Sigmoid colon (tissue), 3 donors: ENCODE measurements at regions not wholly inside any gene's neighbourhood (a gene's known extent, or its start where the extent isn't known, plus 50 kb on each side); places are given as distances from the start of the nearest gene placed in this dataset.

ENCODE experiments used
- CTCF ChIP-seq, 4 experiments: fragments of 450-650 bp in 3 of 4; fragments of 200-600 bp in 1 of 4; IDR thresholded peaks; one replicate each; pipeline ENCODE4 v1.5.1; 2016 to 2019; ENCODE audit warnings: antibody characterized with exemption in 4 of 4, mild to moderate bottlenecking in 3 of 4, moderate library complexity in 2 of 4
- POLR2A ChIP-seq, 2 donors: fragments of 450-650 bp; IDR thresholded peaks; one replicate each; pipeline ENCODE4 v1.6.1; 2016; ENCODE audit warnings: antibody characterized with exemption in 2 of 2, mild to moderate bottlenecking in 2 of 2, moderate library complexity in 2 of 2

- TF ChIP-seq CTCF (IDR thresholded peaks at IDR 0.05) (no peak), POLR2A (IDR thresholded peaks at IDR 0.05) (no peak)
Measured at GRCh38 chr10:118107541-118107940, 60.8 kb upstream of the RAB11FIP2 start.
